Uterus (tissue), 2 donors: ENCODE measurements at regions not wholly inside any gene's neighbourhood (a gene's known extent, or its start where the extent isn't known, plus 50 kb on each side); places are given as distances from the start of the nearest gene placed in this dataset.

ENCODE experiments used
- POLR2A ChIP-seq, 2 donors: fragments of 450-650 bp; IDR thresholded peaks; one replicate each; pipeline ENCODE4 v1.6.1; 2016; ENCODE audit warnings: antibody characterized with exemption in 2 of 2, mild to moderate bottlenecking in 1 of 2, moderate library complexity in 1 of 2
- TF ChIP-seq, protein P1 (sequence below), 4 experiments: fragments of 200-600 bp in 2 of 4; fragments of 450-650 bp in 2 of 4; sonication (generic) in 2 of 4; IDR thresholded peaks; one replicate each; pipeline ENCODE4 v1.5.1; 2016 to 2019; ENCODE audit warnings: antibody characterized with exemption in 4 of 4, mild to moderate bottlenecking in 2 of 4, moderate library complexity in 1 of 4

DNA sequence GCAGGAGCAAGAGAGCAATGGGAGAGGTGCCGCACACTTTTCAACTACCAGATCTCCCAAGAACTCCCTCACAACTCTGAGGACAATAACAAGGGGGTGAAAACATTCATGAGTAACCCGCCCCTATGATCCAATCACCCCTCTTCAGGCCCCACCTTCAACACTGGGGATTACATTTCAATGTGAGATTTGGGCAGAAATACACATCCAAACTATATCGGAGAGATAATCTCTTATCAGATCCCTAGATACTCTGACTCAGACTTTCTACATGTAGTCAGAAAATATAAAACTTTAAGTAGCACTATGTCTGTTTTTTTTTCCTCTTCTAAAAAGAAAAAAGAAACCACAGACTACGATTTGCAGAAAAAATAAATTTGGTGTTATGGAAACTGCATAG lies 1595.9 kb upstream of the NUDT12 start:
- TF ChIP-seq, protein P1, sequence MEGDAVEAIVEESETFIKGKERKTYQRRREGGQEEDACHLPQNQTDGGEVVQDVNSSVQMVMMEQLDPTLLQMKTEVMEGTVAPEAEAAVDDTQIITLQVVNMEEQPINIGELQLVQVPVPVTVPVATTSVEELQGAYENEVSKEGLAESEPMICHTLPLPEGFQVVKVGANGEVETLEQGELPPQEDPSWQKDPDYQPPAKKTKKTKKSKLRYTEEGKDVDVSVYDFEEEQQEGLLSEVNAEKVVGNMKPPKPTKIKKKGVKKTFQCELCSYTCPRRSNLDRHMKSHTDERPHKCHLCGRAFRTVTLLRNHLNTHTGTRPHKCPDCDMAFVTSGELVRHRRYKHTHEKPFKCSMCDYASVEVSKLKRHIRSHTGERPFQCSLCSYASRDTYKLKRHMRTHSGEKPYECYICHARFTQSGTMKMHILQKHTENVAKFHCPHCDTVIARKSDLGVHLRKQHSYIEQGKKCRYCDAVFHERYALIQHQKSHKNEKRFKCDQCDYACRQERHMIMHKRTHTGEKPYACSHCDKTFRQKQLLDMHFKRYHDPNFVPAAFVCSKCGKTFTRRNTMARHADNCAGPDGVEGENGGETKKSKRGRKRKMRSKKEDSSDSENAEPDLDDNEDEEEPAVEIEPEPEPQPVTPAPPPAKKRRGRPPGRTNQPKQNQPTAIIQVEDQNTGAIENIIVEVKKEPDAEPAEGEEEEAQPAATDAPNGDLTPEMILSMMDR (IDR thresholded peaks at IDR 0.05) = no peak
- TF ChIP-seq POLR2A (IDR thresholded peaks at IDR 0.05) = no peak
